Fibroblast of lung (primary cell): ENCODE measurements at regions not wholly inside any gene's neighbourhood (a gene's known extent, or its start where the extent isn't known, plus 50 kb on each side); places are given as distances from the start of the nearest gene placed in this dataset.

Source experiments
- CTCF ChIP-seq, 2 donors: IDR thresholded peaks in 1 of 2; conservative IDR thresholded peaks in 1 of 2; 1 replicate in 1 of 2; 2 replicates in 1 of 2; pipeline ENCODE4 v1.5.1; 2011 to 2012; ENCODE audit warnings: low read length in 2 of 2, control low read depth in 1 of 2, inconsistent platforms in 1 of 2, low read depth in 1 of 2, mild to moderate bottlenecking in 1 of 2
- EZH2 ChIP-seq: IDR thresholded peaks from 2 replicates; pipeline ENCODE4 v1.5.1; 2012; ENCODE audit warnings: low read length, control low read depth, mild to moderate bottlenecking; ENCODE audit errors: missing control alignments

GRCh38 chr6:156028335-156029131 lies 572.9 kb upstream of the NOX3 start:
- TF ChIP-seq CTCF (conservative IDR thresholded peaks at IDR 0.05 in 1 of 2, IDR thresholded peaks at IDR 0.05 in 1 of 2; ENCODE audit: low read depth in 1 of 2, low read length in 2 of 2) = no peak
- no peak for TF ChIP-seq EZH2
